Pancreas (tissue), 10 donors: ENCODE measurements at regions not wholly inside any gene's neighbourhood (a gene's known extent, or its start where the extent isn't known, plus 50 kb on each side); places are given as distances from the start of the nearest gene placed in this dataset.

Source experiments
- ATAC-seq, 4 donors: fragments of 200-7000 bp; cut with Tn5 transposase; one replicate each; pipeline versions ENCODE4 v1.8.0 to v1.9.1; 2020; ENCODE audit warnings: mild to moderate bottlenecking in 4 of 4, moderate library complexity in 4 of 4
- DNase-seq, 6 donors: peaks; one replicate each; pipeline ENCODE4 v3.0.0-alpha.2; 2020
- FAIRE-seq: peaks from 2 replicates; lab custom pipeline; 2012; peaks lifted over from hg19 to GRCh38; lab: Jason Lieb, UNC
- H3K27ac ChIP-seq, 4 donors: fragments of 200-600 bp; sonication (generic); 1 replicate in 3 of 4; 2 replicates in 1 of 4; pipeline versions ENCODE4 v1.5.0 to v1.8.0; 2020
- H3K27me3 ChIP-seq, 4 donors: fragments of 200-600 bp; one replicate each; pipeline ENCODE4 v1.8.0; 2021
- H3K36me3 ChIP-seq, 3 donors: fragments of 200-600 bp; sonication (generic) in 1 of 3; one replicate each; pipeline versions ENCODE4 v1.5.0 to v1.8.0; 2020 to 2021
- H3K4me1 ChIP-seq, 3 donors: fragments of 200-600 bp; one replicate each; pipeline ENCODE4 v1.8.0; 2021
- H3K4me3 ChIP-seq, 4 donors: fragments of 200-600 bp; sonication (generic) in 2 of 4; one replicate each; pipeline versions ENCODE4 v1.5.0 to v1.8.0; 2020 to 2021
- H3K9me3 ChIP-seq, 4 donors: fragments of 200-600 bp; one replicate each; pipeline ENCODE4 v1.8.0; 2021
- CTCF ChIP-seq, 4 donors: fragments of 200-600 bp; sonication (generic) in 3 of 4; IDR thresholded peaks; one replicate each; pipeline versions ENCODE4 v1.5.0 to v1.8.0; 2021; ENCODE audit warnings: antibody characterized with exemption in 4 of 4
- WGBS, 2 donors: extraction: QIAGEN DNeasy Blood & Tissue Kit; methylation state at CpG; one replicate each; pipeline ENCODE4 v1.1.7; 2013; 5-methylcytosine and 5-hydroxymethylcytosine counted together
- intact Hi-C, 3 donors: fragments of 100-400 bp; cut with DNase I; formaldehyde crosslinking; loops; one replicate each; pipeline versions ENCODE4 v1.11.1 to v1.14.2; 2022
- donor health status: healthy with polysubstance abuse.
- donor health status: DM: no; HTN: no; CAD: no; lungs with moderate emphysema.
- donor health status: DM: no; HTN: no; CAD: no.
- donor health status: control.
- donor health status: control.
- donor health status: Bipolar disorder and iron deficiency.
- donor health status: DM: yes; HTN: yes; CAD: no.
- donor health status: DM: no; HTN: no; CAD: no.
- donor health status: DM: no; HTN: no; CAD: no.
- donor health status: DM: yes; HTN: yes; CAD: no.

- DNase-seq (no peak), ATAC-seq (no peak), FAIRE-seq (no peak)
- intact Hi-C loops: no loop called here
- 85 to 95% methylated on average over 2 of the region's 2 CpGs for WGBS, 2 donors
- Histone ChIP-seq H3K4me3 (no peak overlapping the region), H3K36me3 (no peaks in the 10 kb centered on the region), H3K27me3 (no peaks in the 10 kb centered on the region), H3K9me3 (no peaks in the 10 kb centered on the region), H3K4me1 (no peaks in the 10 kb centered on the region), H3K27ac (no peak overlapping the region)
- no peak for TF ChIP-seq CTCF (IDR thresholded peaks at IDR 0.05)
Observed at GRCh38 chr21:27741736-27742135, 774.8 kb upstream of the ADAMTS5 start.

- Histone ChIP-seq H3K4me1 (no peaks in the 10 kb centered on the region), H3K27me3 (no peaks in the 10 kb centered on the region), H3K4me3 (no peak overlapping the region), H3K9me3 (no peaks in the 10 kb centered on the region), H3K36me3 (no peaks in the 10 kb centered on the region), H3K27ac (no peak overlapping the region)
- WGBS, 2 donors: 59 to 71% methylated on average over 5 of the region's 5 CpGs
- DNase-seq (no peak), FAIRE-seq (no peak), ATAC-seq (no peak)
- intact Hi-C loops: no loop called here
- TF ChIP-seq CTCF (IDR thresholded peaks at IDR 0.05): no peak
Observed at GRCh38 chr21:27740084-27740483, 773.2 kb upstream of the ADAMTS5 start.

DNA sequence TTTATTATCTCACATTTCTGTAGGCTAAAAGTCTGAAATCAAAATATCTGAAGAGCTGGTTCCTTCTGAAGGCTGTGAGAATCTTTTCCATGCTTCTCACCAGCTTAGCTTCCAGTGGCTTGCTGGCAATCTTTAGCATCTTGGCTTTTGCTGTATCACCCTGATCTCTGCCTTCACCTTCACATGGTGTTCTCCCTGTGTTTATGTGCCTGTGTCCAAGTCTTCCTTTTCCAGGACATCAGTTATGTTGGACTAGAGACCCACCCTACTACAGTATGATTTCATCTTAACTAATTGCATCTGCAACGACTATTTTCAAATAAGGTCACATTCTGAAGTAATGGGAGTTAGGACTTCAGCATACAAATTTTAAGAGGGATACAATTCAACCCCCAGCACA, 772.3 kb upstream of the ADAMTS5 start:
- no peak overlapping the region for H3K4me3 ChIP-seq
- no peaks in the 10 kb centered on the region for H3K4me1 ChIP-seq
- no peak overlapping the region for H3K27ac ChIP-seq
- H3K36me3 ChIP-seq: no peaks in the 10 kb centered on the region
- no peak for FAIRE-seq
- ATAC-seq: no peak
- 49 to 51% methylated on average over 1 of the region's 1 CpG for WGBS, 2 donors
- no peak for TF ChIP-seq CTCF (IDR thresholded peaks at IDR 0.05)
- H3K9me3 ChIP-seq: no peaks in the 10 kb centered on the region
- H3K27me3 ChIP-seq: no peaks in the 10 kb centered on the region
- intact Hi-C loops: no loop called here
- DNase-seq: no peak

GRCh38 chr21:27735699-27736098, 768.8 kb upstream of the ADAMTS5 start:
- H3K36me3 ChIP-seq: no peaks in the 10 kb centered on the region
- FAIRE-seq: no peak
- DNase-seq: no peak
- 81 to 90% methylated on average over 3 of the region's 3 CpGs for WGBS, 2 donors
- H3K4me3 ChIP-seq: no peak overlapping the region
- intact Hi-C loops: no loop called here
- H3K27ac ChIP-seq: no peak overlapping the region
- no peaks in the 10 kb centered on the region for H3K27me3 ChIP-seq
- H3K4me1 ChIP-seq: no peaks in the 10 kb centered on the region
- no peaks in the 10 kb centered on the region for H3K9me3 ChIP-seq
- no peak for ATAC-seq
- TF ChIP-seq CTCF (IDR thresholded peaks at IDR 0.05): no peak

DNA sequence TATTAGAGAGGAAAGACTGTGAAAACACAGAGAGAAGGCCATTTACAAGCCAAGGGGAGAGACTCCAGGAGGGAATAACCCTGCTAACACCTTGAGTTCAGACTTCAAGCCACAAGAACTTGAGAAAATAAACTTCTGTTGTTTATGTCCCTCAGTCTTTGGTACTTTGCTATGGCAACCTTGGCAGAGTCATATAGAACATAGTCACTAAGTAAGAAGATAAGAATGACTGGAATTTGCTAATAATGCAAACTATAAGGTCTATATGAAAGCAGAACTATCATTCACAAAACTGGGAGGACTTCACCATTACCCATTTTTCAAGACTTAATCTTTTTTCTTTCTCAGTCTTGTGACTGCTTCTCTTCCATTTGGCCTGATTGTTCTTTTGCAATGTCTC, 767.3 kb upstream of the ADAMTS5 start:
- Histone ChIP-seq H3K36me3 (no peaks in the 10 kb centered on the region), H3K9me3 (no peaks in the 10 kb centered on the region), H3K4me3 (no peak overlapping the region), H3K4me1 (no peaks in the 10 kb centered on the region), H3K27ac (no peak overlapping the region), H3K27me3 (no peaks in the 10 kb centered on the region)
- FAIRE-seq: no peak
- no peak for ATAC-seq
- no peak for TF ChIP-seq CTCF (IDR thresholded peaks at IDR 0.05)
- intact Hi-C loops: no loop called here
- no peak for DNase-seq
